ENCODE measurements at regions not wholly inside any gene's neighbourhood (a gene's known extent, or its start where the extent isn't known, plus 50 kb on each side); places are given as distances from the start of the nearest gene placed in this dataset.

DNA sequence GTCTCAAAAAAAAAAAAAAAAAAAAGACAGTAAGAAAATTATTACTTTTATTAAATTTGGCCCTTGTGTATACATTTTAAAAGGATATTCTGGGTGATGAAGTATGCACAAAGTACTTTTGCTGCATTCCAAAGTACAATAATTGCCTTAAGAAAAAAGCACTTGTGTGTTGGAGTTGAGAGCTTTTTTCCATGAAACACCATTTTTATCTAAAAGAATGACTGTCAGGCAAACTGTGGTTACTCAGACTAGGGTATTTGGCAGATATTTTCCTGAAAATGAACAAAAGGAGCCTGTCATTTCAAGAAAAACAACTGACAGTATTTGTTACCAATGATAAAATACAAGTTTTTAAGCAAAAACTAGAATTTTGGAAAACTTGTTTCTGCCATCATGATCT lies 84.3 kb upstream of the PTPN3 start:
- H3K27ac ChIP-seq, result no peak overlapping the region
- DNase-seq, result no peak
- TF ChIP-seq POLR2A (IDR thresholded peaks at IDR 0.05), result no peak
- TF ChIP-seq, protein P1, sequence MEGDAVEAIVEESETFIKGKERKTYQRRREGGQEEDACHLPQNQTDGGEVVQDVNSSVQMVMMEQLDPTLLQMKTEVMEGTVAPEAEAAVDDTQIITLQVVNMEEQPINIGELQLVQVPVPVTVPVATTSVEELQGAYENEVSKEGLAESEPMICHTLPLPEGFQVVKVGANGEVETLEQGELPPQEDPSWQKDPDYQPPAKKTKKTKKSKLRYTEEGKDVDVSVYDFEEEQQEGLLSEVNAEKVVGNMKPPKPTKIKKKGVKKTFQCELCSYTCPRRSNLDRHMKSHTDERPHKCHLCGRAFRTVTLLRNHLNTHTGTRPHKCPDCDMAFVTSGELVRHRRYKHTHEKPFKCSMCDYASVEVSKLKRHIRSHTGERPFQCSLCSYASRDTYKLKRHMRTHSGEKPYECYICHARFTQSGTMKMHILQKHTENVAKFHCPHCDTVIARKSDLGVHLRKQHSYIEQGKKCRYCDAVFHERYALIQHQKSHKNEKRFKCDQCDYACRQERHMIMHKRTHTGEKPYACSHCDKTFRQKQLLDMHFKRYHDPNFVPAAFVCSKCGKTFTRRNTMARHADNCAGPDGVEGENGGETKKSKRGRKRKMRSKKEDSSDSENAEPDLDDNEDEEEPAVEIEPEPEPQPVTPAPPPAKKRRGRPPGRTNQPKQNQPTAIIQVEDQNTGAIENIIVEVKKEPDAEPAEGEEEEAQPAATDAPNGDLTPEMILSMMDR (IDR thresholded peaks at IDR 0.05), result no peak
- H3K27me3 ChIP-seq, result no peaks in the 10 kb centered on the region
- no peaks in the 10 kb centered on the region for H3K36me3 ChIP-seq
- intact Hi-C loops (cut with DNase I; ENCODE audit: low total_unique reads), result no loop called here
- H3K9me3 ChIP-seq, result no peaks in the 10 kb centered on the region
- H3K4me3 ChIP-seq, result no peak overlapping the region
- H3K4me1 ChIP-seq, result no peaks in the 10 kb centered on the region

DNA sequence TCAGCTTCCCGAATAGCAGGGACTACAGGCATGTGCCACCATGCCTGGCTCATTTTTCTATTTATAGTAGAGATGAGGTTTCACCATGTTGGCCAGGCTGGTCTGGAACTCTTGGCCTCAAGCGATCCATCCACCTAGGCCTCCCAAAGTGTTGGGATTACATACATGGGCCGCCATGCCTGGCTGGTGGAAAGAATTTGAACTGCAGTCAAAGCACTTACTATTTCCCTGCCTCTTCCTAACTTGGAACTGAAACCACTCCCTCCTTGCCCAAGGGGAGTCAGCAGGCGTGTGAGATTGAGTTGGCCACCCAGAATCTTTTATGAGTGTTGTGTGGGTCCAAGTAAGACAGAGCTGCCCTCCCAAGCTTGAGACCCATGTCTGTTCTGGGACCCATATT lies 86.1 kb upstream of the PTPN3 start:
- TF ChIP-seq POLR2A (IDR thresholded peaks at IDR 0.05), result no peak
- TF ChIP-seq, protein P1 (IDR thresholded peaks at IDR 0.05), result no peak
- DNase-seq, result no peak
- no peak overlapping the region for H3K27ac ChIP-seq
- H3K9me3 ChIP-seq, result no peaks in the 10 kb centered on the region
- H3K4me3 ChIP-seq, result no peak overlapping the region
- no peaks in the 10 kb centered on the region for H3K4me1 ChIP-seq
- intact Hi-C loops (cut with DNase I; ENCODE audit: low total_unique reads), result no loop called here
- no peaks in the 10 kb centered on the region for H3K27me3 ChIP-seq
- no peaks in the 10 kb centered on the region for H3K36me3 ChIP-seq

DNA sequence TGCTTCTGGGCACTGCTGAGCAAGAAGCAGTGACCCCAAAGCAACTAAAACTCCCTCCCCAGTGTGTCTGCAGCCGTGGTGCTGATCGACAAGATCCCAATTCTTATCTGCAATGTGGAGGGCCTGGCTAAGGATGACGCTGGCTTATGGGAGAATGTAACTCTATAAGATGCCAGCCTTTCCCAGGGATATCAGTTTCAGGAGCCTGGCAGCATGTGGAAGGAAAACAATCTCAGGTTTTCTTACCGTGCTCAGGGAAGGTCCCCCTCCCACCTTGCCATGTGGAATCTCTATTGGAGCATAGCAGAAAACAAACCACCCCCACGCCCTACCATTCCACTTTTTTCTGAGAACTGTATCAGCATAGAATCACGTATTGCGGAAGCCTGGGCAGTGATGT lies 87.7 kb upstream of the PTPN3 start:
- intact Hi-C loops (cut with DNase I; ENCODE audit: low total_unique reads), result no loop called here
- no peaks in the 10 kb centered on the region for H3K9me3 ChIP-seq
- DNase-seq, result no peak
- H3K4me1 ChIP-seq, result no peaks in the 10 kb centered on the region
- no peak overlapping the region for H3K4me3 ChIP-seq
- H3K36me3 ChIP-seq, result no peaks in the 10 kb centered on the region
- no peaks in the 10 kb centered on the region for H3K27me3 ChIP-seq
- TF ChIP-seq, protein P1 (IDR thresholded peaks at IDR 0.05), result no peak
- no peak for TF ChIP-seq POLR2A (IDR thresholded peaks at IDR 0.05)
- no peak overlapping the region for H3K27ac ChIP-seq

DNA sequence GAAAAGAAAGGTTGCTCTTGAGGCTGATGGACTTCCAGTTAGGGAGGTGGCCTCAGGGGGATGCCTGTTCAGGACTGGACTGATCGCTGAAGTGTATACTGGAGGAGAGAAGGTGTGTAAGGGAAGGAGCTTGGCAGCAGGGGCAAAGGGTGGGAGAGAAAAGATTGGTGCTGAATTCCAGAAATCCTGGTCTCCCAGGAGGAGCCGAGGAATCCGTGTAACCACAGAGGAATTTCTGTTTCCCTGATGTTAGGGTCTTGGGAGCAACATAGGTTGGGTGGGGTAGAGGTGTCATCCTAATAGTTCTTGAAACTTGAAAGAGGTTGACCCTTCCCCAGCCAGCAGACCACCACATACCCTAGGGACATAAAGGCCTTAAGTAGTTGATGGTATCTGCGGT lies 88.9 kb upstream of the PTPN3 start:
- no peak for DNase-seq
- no peaks in the 10 kb centered on the region for H3K36me3 ChIP-seq
- H3K27ac ChIP-seq, result no peak overlapping the region
- TF ChIP-seq, protein P1 (IDR thresholded peaks at IDR 0.05), result no peak
- TF ChIP-seq POLR2A (IDR thresholded peaks at IDR 0.05), result no peak
- H3K4me1 ChIP-seq, result no peaks in the 10 kb centered on the region
- no peak overlapping the region for H3K4me3 ChIP-seq
- H3K9me3 ChIP-seq, result no peaks in the 10 kb centered on the region
- H3K27me3 ChIP-seq, result no peaks in the 10 kb centered on the region
- intact Hi-C loops (cut with DNase I; ENCODE audit: low total_unique reads), result no loop called here

DNA sequence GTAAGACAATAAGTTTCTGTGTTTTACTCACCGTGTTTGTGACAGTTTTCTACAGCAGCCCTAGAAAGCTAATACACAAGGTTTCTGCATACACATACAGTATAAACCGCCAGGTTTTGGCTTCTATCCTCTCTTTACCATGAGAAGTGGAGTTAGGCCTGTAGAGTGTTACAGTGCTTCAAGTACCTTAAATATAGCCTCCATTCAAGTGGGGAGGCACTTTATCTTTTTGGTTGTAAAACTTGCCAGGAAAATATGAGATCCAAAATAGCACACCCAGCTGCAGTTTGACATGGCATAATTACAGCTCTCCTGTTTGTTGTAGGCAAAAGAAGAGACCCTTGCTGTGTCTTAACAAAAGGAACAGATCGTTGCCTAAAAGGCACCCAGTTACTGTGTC lies 90.3 kb upstream of the PTPN3 start:
- Histone ChIP-seq H3K27ac (no peak overlapping the region), H3K4me1 (no peaks in the 10 kb centered on the region), H3K36me3 (no peaks in the 10 kb centered on the region), H3K9me3 (no peaks in the 10 kb centered on the region), H3K4me3 (no peak overlapping the region), H3K27me3 (no peaks in the 10 kb centered on the region)
- intact Hi-C loops (cut with DNase I; ENCODE audit: low total_unique reads), result no loop called here
- DNase-seq, result no peak
- TF ChIP-seq, protein P1 (IDR thresholded peaks at IDR 0.05), result no peak
- no peak for TF ChIP-seq POLR2A (IDR thresholded peaks at IDR 0.05)
